ENCODE measurements at regions not wholly inside any gene's neighbourhood (a gene's known extent, or its start where the extent isn't known, plus 50 kb on each side); places are given as distances from the start of the nearest gene placed in this dataset.

GRCh38 chr6:159443417-159443920 is 249.6 kb downstream of the SOD2 start:
- TF ChIP-seq YY1 (IDR thresholded peaks at IDR 0.05; ENCODE audit: insufficient read depth, insufficient read length) (no peak), SUZ12 (IDR thresholded peaks at IDR 0.05; ENCODE audit: extremely low read depth, insufficient read depth, insufficient read length) (no peak), ZNF274 (IDR thresholded peaks at IDR 0.05; ENCODE audit: low read depth, low read length) (no peak)

Measured in NT2/D1 (cell line).